ENCODE measurements at regions not wholly inside any gene's neighbourhood (a gene's known extent, or its start where the extent isn't known, plus 50 kb on each side); places are given as distances from the start of the nearest gene placed in this dataset.

GRCh38 chr10:128493811-128494210 is 367.6 kb upstream of the MKI67 start:
- 62% methylated on average over 4 of the region's 4 CpGs for WGBS (ENCODE audit: low lambda C conversion rate, missing lambda C conversion rate)
- DNase-seq (ENCODE audit: low spot score): no peak
- H3K36me3 ChIP-seq (replicated peaks; ENCODE audit: insufficient read depth, low read depth): no peaks in the 10 kb centered on the region
- no peaks in the 10 kb centered on the region for H3K9me2 ChIP-seq (replicated peaks; ENCODE audit: insufficient read depth)
- H3K79me2 ChIP-seq: no peaks in the 10 kb centered on the region
- TF ChIP-seq, protein P1, sequence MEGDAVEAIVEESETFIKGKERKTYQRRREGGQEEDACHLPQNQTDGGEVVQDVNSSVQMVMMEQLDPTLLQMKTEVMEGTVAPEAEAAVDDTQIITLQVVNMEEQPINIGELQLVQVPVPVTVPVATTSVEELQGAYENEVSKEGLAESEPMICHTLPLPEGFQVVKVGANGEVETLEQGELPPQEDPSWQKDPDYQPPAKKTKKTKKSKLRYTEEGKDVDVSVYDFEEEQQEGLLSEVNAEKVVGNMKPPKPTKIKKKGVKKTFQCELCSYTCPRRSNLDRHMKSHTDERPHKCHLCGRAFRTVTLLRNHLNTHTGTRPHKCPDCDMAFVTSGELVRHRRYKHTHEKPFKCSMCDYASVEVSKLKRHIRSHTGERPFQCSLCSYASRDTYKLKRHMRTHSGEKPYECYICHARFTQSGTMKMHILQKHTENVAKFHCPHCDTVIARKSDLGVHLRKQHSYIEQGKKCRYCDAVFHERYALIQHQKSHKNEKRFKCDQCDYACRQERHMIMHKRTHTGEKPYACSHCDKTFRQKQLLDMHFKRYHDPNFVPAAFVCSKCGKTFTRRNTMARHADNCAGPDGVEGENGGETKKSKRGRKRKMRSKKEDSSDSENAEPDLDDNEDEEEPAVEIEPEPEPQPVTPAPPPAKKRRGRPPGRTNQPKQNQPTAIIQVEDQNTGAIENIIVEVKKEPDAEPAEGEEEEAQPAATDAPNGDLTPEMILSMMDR (IDR thresholded peaks at IDR 0.05; ENCODE audit: poor library complexity): no peak
- TF ChIP-seq EZH2phosphoT487 (IDR thresholded peaks at IDR 0.05; ENCODE audit: low read depth, severe bottlenecking, unreplicated experiment): no peak
- TF ChIP-seq EZH2 (IDR thresholded peaks at IDR 0.05; ENCODE audit: borderline replicate concordance): no peak
- H3K4me1 ChIP-seq (ENCODE audit: insufficient read depth): no peaks in the 10 kb centered on the region
- no peaks in the 10 kb centered on the region for H3K27me3 ChIP-seq
- no peaks in the 10 kb centered on the region for H4K20me1 ChIP-seq (ENCODE audit: insufficient read depth, poor library complexity, severe bottlenecking)
- no peak overlapping the region for H3K27ac ChIP-seq
- no peaks in the 10 kb centered on the region for H3K9me3 ChIP-seq (ENCODE audit: low read depth)
- no peak overlapping the region for H3K4me3 ChIP-seq
- no peak overlapping the region for H3K4me2 ChIP-seq
- no peak overlapping the region for H2AFZ ChIP-seq

DNA sequence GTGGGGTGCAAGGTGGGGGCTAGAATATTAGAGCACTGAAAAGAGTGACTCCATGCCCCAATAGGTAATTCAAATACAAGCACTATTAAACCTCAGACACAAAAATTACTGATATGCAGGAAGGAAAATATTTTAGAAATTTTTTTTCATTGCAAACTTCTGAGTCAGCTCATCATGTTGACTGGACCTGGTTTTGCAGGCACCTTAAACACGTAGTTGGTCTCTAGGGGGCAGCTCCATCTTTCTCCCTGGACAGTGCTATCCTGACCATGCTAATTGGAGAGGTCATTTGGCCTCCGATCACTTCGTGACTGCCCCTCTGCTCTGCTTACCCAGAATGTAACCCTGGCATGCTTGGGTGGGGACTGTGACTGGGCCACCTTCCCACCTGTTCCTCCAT is 368.4 kb upstream of the MKI67 start:
- H3K36me3 ChIP-seq (replicated peaks; ENCODE audit: insufficient read depth, low read depth): no peaks in the 10 kb centered on the region
- TF ChIP-seq EZH2phosphoT487 (IDR thresholded peaks at IDR 0.05; ENCODE audit: low read depth, severe bottlenecking, unreplicated experiment): no peak
- TF ChIP-seq, protein P1 (IDR thresholded peaks at IDR 0.05; ENCODE audit: poor library complexity): no peak
- no peak for TF ChIP-seq EZH2 (IDR thresholded peaks at IDR 0.05; ENCODE audit: borderline replicate concordance)
- no peaks in the 10 kb centered on the region for H3K9me2 ChIP-seq (replicated peaks; ENCODE audit: insufficient read depth)
- no peaks in the 10 kb centered on the region for H3K4me1 ChIP-seq (ENCODE audit: insufficient read depth)
- H3K27ac ChIP-seq: no peak overlapping the region
- DNase-seq (ENCODE audit: low spot score): no peak
- H2AFZ ChIP-seq: no peak overlapping the region
- H4K20me1 ChIP-seq (ENCODE audit: insufficient read depth, poor library complexity, severe bottlenecking): no peaks in the 10 kb centered on the region
- no peaks in the 10 kb centered on the region for H3K9me3 ChIP-seq (ENCODE audit: low read depth)
- H3K27me3 ChIP-seq: no peaks in the 10 kb centered on the region
- H3K4me2 ChIP-seq: no peak overlapping the region
- H3K4me3 ChIP-seq: no peak overlapping the region
- H3K79me2 ChIP-seq: no peaks in the 10 kb centered on the region
- 67% methylated on average over 3 of the region's 3 CpGs for WGBS (ENCODE audit: low lambda C conversion rate, missing lambda C conversion rate)

- H3K79me2 ChIP-seq: no peaks in the 10 kb centered on the region
- H3K4me3 ChIP-seq: no peak overlapping the region
- no peaks in the 10 kb centered on the region for H3K36me3 ChIP-seq (replicated peaks; ENCODE audit: insufficient read depth, low read depth)
- H3K4me1 ChIP-seq (ENCODE audit: insufficient read depth): no peaks in the 10 kb centered on the region
- 92% methylated on average over 17 of the region's 17 CpGs for WGBS (ENCODE audit: low lambda C conversion rate, missing lambda C conversion rate)
- H3K27ac ChIP-seq: no peak overlapping the region
- TF ChIP-seq, protein P1 (IDR thresholded peaks at IDR 0.05; ENCODE audit: poor library complexity): no peak
- no peak for TF ChIP-seq EZH2phosphoT487 (IDR thresholded peaks at IDR 0.05; ENCODE audit: low read depth, severe bottlenecking, unreplicated experiment)
- no peak for TF ChIP-seq EZH2 (IDR thresholded peaks at IDR 0.05; ENCODE audit: borderline replicate concordance)
- no peak overlapping the region for H2AFZ ChIP-seq
- no peaks in the 10 kb centered on the region for H3K27me3 ChIP-seq
- H3K9me2 ChIP-seq (replicated peaks; ENCODE audit: insufficient read depth): no peaks in the 10 kb centered on the region
- DNase-seq (ENCODE audit: low spot score): no peak
- H4K20me1 ChIP-seq (ENCODE audit: insufficient read depth, poor library complexity, severe bottlenecking): no peaks in the 10 kb centered on the region
- H3K4me2 ChIP-seq: no peak overlapping the region
- no peaks in the 10 kb centered on the region for H3K9me3 ChIP-seq (ENCODE audit: low read depth)
Observed at GRCh38 chr10:128497660-128498377, 371.6 kb upstream of the MKI67 start.
